Hippocampal formation (tissue), 2 donors: ENCODE measurements at regions not wholly inside any gene's neighbourhood (a gene's known extent, or its start where the extent isn't known, plus 50 kb on each side); places are given as distances from the start of the nearest gene placed in this dataset.
"Not testable (repeated sequence)": the region's sequence is repeated elsewhere in the genome, so short reads cannot be mapped to it uniquely, and the experiment has no call there.

Experiments used
- DNase-seq, 2 donors: peaks; one replicate each; lab custom pipeline; 2025; lab: John Stamatoyannopoulos, UW

DNA sequence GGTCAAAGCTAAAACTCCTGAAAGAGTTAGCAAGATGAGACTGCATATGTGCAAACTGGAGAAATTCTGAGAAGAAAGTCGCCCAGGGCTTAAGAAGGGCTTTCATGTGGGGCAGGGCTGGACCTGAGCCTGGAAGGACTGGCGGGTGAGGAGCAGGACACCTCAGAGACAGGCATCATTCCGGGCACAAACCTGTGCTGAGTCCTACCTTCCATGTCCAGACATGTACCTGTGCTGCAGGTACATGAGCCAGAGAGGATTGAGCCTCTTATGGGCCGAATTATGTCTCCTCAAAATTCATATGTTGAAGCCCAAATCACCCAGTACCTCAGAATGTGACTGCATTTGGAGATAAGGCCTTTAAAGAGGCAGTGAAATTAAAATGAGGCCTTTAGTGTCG lies 171.0 kb downstream of the QRSL1 start:
- no peak for DNase-seq

DNA sequence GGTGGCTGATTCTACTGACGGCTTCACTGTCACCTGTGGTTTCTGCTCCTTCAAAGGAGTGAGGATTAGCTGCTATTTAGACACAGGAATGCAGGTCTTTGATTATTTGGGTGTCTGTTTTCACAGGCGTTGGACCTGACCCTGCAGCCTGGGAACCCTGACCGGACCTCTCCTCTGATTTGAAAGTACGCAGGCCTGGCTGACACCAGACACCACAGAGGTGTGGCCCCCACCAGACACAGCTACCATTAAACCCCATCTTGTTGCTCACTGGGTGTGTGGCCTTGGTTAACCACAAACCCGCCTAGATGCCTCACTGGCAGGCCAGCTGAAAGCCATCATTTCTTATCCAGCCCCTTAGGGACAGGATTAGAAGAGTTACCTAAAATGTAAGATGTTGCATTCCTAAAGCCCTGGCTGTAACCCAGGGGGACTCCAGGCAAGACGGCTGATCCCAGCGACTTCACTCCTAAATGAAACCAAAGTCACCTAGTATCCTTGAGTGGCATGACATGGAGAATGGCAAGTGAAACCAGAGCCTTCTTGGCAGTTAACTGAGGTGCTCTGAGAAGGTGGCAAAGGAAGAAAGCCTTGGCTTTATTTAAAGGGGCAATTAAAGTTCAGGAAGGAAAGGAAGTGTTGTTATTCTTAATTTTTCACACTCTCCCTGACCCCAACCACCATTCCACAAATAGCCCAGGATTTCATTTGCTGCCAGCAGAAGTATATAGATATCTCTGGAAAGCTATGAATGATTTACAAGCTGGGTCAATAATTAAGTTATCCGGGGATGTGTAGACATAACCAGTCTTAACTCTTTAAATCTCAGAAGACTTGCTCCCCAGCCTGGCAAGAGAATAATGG lies 169.9 kb downstream of the QRSL1 start:
- DNase-seq: no peak

DNA sequence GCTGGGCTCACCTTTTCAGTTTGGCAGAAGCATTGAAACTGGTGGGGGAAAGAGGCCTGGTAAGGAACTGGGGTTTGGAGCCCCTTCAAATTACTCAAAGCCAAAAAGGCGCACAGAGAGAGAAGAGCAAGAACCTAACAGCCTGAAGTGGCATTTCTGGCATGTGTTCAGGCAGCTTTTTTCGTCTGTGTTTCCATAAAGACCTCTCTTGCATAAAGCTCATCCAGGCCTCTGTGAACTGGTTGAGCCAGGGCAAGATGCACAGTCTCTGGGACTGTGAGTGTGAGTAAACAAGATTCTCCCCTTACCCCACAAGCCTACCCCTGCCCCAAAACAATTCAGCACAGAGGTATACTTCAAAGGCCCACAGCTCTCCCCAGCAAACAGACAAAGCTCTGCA lies 167.8 kb downstream of the QRSL1 start:
- no peak for DNase-seq

DNA sequence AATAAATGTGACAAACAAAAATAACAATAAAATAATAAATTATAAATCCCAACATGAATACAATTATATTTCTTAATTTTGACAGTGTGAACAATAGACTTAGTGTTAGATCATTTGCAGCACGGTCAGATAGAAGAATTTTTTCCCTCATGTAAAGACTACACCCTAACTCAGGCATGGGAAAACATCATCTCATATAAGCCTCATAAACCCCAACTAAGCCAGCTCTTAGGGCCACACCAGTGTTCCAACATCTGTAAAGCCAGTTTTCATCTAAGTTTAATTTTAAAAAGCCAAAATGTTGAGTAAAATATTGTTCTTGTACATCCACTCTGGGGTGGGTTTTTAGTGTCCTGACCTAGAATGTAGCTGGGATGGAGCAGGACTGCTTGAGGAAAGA lies 167.4 kb downstream of the QRSL1 start:
- no peak for DNase-seq

DNA sequence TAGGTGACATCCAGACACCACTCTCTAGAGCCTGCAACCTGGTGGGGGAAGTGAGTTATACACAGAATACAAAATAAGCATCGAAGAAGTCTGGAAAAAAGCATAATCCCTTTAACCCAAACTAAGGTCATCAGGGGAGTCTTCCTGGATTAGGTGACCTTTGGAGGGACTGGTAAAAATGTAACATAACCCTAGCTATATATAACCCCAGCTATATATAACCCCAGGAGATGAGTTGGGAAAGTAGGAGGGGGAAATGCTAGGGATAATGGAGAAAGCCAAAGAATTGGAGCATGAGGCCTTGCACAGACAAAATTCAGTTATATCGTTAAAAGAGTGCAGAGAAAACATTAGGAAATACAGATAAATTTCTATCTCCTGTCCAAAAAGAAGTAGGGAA lies 164.8 kb downstream of the QRSL1 start:
- DNase-seq: no peak

DNA sequence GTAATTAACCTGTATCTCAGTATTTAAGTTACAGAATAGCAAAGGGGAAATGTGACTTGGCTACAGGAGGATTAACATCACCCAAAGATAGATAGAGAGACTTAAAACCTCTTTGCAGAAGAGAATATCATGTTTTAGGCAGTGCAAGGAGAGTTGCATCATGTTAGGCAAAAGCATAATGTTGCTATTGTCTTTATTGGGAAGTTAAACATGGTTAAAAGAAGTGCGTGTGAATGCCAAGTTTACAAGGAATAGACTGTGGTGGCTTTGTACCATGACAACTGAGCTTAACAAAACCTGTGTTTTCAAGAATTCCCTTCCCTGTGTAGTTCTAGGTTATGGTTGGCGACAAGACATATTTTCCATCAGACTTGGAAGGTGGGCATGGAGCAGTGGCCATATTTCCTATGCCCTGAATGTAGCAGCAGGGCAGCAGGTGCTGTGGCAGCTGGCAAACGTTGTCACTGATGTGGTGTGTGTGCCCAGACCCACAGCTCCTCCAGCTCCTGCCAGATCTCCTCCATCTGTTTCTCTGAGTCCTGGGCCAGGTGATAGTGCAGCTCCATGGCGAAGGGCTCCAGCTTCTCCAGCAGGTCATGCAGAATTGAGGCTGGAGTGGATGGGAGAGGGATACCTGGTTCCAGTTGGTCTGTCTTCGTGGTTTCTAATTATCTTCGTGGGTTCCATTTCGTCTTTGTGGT lies 163.3 kb downstream of the QRSL1 start:
- DNase-seq: no peak

DNA sequence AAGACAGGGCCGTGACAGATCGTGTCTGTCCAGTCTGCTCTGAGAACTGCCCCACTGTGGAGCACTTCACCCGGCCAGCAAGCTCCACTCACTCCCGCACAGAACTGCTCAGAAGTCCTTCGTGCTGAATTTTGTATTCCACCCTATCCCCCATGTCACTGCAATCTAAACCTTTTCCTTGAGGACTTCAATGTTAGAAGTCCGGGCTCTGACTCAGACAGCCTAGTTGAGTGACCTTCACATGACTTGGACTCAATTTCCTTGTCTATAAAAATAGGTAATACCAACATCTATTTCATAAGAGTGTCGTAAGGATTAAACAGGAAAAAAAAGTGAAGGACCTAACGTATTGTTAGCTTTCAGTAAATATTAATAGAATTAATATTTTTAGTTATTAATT lies 161.6 kb downstream of the QRSL1 start:
- no peak for DNase-seq

DNA sequence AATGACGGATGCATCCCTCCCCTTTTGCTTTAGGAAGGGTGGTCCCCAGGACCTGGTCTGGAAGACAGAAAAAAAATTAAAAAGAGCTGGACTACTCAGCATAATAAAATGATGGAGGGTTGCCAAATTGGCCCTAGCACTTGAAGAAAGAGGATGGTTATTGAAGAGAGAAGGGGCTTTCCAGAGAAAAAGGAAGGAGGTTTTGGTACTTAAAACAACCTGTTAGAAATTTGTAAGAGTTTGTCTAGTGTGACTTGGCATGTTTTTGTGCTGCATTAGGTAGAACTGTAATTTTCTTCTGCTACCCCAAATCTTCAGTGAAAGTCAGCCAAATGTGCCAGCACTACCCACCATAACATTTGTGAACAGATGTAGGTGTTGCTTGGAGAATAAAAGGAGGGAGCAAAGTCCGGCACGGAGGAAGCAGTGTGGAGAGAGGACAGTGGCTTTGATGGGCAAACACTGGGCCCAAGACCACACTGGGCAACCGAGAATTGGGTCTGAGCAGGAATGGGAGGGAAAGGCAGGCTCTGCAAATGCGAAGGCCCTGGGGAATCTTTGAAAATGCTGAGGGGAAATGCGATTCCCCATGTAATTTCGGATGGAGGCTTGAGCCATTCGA lies 160.9 kb downstream of the QRSL1 start:
- no peak for DNase-seq

DNA sequence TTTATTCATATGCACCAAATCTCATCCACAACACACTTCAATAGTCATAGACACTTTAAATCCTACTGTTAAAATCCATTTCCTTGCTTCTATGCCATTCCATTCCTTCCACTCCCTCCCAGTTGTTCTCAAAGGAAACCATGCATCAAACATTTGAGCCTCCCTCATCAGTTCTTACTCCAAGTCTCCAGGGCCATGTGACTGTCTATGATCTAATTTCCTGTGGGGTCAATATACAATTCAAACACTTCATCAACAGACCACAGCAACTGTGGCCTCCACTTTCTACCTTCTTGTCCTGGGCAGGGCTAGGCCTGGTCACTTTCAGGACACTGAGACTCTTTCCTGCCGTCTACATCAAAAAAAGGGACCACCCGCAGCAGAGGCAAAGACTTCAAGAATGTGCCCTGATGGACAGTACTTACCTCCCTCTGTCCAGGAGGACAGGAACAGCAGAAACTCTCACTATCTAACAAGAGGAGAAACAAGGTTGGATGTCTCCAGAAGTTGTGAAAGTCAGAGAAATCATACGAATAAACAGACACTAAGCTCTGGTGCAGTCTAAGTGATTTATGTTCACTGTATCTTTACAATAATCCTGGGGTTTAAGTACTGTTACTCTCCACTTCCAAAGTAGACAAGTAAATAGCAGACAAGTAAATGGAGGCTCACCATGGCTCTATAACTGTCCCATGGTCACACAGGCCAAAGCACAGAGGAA lies 160.2 kb downstream of the QRSL1 start:
- no peak for DNase-seq

DNA sequence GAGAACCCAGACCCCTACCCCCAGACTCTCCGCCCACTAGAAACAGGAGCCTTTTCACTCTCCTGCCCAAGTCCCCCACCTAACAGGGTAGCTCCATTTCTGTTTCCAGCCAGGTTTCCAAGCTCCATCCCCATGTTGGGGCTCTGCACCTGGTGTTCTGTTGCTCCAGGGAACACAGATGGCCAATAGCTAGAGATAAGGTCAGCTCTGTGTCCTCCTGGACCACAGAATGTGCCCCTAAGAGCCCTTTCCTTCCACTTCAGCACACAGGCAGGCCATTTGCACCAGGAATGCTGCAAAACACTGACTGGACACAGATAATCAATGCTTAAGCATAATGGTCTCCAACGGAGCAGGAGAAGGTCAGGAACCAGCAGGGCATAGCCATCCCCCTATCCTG lies 159.4 kb downstream of the QRSL1 start:
- no peak for DNase-seq

DNA sequence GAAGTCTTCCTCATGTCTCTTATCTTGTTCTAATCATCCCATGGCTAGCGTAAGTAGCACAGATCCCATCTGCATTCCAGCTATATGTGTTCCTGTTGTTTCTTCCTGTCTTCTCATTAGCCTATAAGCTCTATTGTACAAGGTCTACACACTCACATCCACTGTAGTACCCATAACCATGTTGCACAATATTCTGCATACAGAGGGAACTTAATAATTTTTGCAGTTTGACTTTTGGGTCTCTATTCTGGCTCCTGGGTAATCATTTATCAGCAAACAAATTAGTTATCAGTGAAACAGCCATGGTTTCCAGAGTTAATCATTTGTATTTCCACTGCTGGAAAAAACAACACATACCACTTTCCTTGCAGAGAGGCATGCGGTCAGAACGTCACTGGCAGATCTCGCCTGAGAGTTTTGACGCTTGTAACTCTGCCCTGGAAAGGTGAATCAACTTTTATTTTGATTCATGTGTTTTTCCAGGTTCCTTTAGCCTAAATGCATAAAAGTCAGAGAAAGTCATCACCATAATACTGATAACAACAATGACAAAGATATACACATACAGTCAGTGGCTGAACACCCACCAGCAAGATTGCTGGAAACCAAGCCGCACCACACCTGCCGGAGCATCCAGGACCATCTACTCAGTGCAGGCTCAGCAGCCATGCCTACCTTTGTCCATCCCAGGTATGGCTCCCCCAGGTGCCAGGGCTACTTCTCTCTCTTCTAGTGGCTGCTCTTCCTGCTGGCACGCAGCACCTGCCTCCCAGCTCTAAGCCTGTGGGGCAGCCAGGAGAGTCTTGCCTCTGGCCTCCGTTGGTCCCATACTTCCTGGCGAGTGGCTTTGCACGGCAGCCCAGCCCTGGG lies 158.2 kb downstream of the QRSL1 start:
- DNase-seq: no peak

DNA sequence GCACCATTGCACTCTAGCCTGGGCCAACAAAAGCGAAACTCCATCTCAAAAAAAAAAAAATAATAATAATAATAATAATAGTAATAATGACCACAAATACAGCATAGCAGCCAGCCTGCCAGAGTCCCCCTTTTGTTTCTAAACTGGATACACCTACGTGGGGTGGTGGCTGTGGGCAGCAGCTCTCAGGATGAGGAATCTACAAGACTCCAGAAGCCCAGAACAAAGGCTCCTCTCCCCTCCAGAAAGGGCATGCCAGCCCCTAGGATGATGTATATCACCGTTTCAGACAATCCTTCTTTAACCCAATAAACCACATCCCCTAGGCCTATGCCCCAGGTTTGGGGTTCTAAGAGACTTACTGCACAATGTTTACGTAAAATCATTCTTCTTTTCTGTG lies 155.9 kb downstream of the QRSL1 start:
- DNase-seq: no peak

DNA sequence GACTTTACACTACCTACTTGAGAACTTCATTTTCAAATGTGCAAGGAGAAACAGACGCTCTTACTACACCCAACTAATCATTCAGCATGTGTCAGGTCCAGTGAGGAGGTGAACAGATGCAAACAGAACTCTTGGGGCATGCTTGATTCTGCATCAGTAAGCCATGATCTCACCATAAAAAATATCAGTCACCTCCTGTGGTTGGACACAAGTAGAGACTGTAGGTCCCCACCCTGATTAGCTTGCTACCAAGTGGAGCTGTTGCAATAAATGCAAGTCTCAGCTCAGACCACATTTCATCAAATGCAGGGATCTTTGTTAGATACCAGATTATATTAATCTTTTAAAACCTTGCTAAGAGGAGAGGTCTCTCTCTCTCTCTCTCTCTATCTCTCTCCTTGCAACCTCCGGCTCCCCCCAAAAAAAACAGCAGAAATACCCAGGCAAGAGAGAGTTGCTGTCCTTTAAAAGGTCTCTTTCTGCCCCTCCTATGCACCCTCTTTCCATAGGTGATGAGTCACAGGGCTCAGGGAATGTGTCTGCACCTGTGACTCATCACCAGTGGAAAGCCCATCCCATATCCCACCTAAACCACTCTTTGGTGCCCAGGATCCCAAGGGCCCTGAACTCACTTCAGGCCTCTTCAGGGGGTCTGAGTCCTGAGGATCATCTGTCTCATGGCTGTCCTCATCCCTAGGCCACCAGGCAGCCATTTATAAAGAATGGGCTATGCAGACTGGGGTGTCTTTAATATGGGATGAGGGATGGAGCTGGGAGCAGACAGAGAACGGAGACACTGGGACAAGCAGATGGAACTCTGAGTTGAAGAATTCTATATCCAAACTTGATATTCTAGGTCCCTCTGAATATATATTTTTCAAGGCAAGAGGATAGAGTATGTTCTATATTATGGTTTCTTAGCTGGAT lies 154.5 kb downstream of the QRSL1 start:
- no peak for DNase-seq

DNA sequence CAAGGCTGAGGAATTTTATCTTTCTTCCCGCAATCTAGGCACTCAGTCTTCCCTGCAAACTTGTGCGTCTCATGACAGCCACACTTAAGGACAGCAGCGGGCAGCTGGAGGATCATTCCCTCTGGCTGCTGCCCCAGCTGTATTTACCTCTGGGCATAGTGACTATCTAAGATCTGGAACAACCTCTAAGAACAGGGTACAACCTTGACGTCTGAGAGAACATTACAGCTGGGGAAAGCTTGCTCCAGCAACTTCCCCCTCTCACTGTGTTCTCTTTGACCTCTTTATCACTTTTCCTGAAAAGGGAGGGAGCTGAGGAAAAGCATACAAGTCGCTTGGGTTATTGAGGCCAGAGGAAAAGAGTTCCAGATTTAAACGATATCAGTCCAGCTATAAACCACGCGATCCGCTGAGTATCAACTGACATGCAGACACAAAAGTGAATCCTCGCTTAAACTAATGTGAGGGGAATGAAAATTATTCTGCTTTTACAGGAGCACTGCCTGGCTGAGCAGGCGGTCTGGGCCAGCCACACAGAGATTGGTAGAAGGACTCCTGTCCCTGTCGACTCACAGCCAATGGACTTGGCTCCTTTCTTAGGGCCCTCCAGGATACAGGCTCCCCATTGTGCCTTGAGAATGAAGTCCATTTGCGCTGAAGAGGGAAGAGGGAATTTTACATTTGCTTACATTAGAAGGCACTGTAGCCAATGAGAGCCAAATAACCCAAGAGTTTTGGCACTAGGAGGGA lies 153.3 kb downstream of the QRSL1 start:
- DNase-seq: no peak

DNA sequence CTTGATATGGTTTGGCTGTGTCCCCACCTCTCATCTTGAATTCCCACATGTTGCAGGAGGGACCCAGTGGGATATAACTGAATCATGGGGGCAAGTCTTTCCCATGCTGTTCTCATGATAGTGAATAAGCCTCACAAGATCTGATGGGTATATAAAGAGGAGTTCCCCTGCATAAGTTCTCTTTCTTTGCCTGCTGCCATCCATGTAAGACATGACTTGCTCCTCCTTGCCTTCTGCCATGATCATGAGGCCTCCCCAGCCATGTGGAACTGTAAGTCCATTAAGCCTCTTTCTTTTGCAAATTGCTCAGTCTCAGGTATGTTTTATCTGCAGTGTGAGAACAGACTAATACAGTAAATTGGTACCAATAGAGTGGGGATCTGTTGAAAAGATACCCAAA lies 150.2 kb downstream of the QRSL1 start:
- not testable (repeated sequence) for DNase-seq

DNA sequence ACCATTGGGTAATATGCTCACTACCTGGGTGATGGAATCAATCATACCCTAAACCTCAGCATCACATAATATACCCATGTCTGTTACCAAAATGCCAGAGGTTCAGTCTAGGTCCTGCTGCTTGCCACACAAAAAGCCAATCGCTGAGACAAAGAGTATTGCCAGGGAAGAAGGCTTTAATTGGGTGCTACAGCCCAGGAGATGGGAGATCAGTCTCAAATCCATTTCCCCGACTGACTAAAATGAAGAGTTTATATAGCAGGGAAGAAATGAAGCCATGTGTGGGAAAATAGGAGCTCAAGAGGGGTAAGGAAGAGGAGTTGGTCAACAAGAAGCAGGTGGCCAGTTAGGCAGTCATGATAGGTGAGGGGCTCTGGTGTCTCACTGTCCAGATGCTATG lies 149.6 kb downstream of the QRSL1 start:
- no peak for DNase-seq

DNA sequence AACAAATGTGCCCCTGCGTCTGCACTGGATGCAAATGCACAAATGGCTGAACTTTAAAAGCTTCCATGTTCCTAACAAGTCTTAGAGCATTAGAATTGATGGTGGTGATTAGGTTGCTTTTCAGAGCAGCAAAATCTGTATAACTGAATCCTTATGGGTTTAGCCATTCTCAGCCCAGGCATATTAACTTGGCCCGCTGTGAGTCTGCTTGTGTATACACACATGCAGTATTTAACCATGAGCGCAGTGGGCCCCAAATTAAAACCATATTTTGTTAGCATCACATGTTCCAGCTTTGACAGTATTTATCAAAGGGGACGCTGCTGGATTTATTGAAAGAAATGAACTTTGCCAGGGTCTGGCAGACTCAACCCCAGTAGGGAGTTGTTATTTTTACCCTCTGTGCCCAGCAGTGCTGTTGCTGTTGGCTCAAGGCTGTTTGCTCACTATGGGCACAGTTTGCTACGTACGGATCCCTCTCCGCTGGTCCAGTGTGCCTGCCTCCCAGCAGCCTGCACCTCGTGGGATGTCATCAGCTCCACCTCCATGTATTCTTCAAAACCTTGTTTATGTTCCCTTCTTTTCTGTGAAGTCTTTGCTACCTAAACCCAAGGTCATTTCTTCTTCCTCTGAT lies 144.7 kb downstream of the QRSL1 start:
- no peak for DNase-seq

DNA sequence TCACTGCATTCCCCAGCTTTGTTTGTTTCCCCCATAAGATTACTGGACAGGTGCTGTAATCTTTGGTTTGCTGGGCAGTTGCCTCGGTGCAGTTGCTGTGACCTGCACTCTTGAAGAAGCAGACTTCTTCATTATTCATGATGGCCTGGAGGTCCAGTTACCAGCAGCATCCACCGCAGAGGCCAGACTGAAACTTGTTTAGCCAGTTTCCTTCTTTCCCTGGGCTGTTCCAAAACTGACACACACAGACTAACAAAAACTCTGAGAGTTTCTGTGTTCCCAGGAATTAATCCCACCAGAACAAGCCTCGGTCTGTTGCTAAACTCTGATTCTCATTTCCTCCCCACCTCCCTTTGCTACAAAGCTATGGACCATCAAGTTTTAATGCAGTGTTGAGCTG lies 144.1 kb downstream of the QRSL1 start:
- DNase-seq: no peak
